ENCODE measurements at regions not wholly inside any gene's neighbourhood (a gene's known extent, or its start where the extent isn't known, plus 50 kb on each side); places are given as distances from the start of the nearest gene placed in this dataset.

DNA sequence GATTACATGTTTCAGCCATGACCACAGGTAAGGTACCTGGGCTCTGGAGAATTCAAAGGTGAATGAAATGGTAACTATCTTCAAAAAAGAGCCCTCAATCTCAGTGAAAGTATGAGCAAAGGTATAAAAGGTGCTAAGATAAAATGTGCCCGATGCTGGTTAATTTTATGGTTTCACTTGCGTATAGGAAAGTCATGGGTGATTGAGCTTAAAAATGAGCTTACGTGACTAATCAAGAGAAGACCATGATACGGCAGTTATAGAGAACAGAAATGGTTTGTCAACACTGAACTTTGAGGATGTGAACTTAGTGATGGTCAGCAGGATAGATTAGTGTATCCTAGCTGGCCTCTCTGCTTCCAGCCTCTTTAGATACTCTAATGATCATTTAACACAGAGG, 320.1 kb downstream of the DEPDC1B start:
- CTCF ChIA-PET: no interaction called here
- TF ChIP-seq, protein P1, sequence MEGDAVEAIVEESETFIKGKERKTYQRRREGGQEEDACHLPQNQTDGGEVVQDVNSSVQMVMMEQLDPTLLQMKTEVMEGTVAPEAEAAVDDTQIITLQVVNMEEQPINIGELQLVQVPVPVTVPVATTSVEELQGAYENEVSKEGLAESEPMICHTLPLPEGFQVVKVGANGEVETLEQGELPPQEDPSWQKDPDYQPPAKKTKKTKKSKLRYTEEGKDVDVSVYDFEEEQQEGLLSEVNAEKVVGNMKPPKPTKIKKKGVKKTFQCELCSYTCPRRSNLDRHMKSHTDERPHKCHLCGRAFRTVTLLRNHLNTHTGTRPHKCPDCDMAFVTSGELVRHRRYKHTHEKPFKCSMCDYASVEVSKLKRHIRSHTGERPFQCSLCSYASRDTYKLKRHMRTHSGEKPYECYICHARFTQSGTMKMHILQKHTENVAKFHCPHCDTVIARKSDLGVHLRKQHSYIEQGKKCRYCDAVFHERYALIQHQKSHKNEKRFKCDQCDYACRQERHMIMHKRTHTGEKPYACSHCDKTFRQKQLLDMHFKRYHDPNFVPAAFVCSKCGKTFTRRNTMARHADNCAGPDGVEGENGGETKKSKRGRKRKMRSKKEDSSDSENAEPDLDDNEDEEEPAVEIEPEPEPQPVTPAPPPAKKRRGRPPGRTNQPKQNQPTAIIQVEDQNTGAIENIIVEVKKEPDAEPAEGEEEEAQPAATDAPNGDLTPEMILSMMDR (IDR thresholded peaks at IDR 0.05): no peak
- no peaks in the 10 kb centered on the region for H3K27me3 ChIP-seq (ENCODE audit: control insufficient read depth in 1 of 2, insufficient read depth in 2 of 2, low read length in 2 of 2)
- ATAC-seq (ENCODE audit: poor library complexity) (no peak), DNase-seq (no peak)
- H3K4me1 ChIP-seq (ENCODE audit: insufficient read depth, low read length): no peaks in the 10 kb centered on the region
- intact Hi-C loops (cut with DNase I, micrococcal nuclease): no loop called here
- H3K9me3 ChIP-seq (ENCODE audit: control insufficient read depth in 1 of 2, insufficient read depth in 1 of 2, low read length in 2 of 2): no peaks in the 10 kb centered on the region
- no peaks in the 10 kb centered on the region for H3K4me1 Mint-ChIP-seq (ENCODE audit: low read depth)
- H3K27ac ChIP-seq (ENCODE audit: low read depth in 1 of 2, low read length in 2 of 2): no peak overlapping the region
- no peak overlapping the region for H3K27ac Mint-ChIP-seq
- no peak overlapping the region for H3K4me3 ChIP-seq (ENCODE audit: low read length)
- H3K4me3 Mint-ChIP-seq: no peak overlapping the region
- H3K36me3 Mint-ChIP-seq (ENCODE audit: low read depth): no peaks in the 10 kb centered on the region
- H3K36me3 ChIP-seq (ENCODE audit: insufficient read depth, low read length): no peaks in the 10 kb centered on the region
- POLR2A ChIA-PET: interaction anchor here (0.7 kb wide), 1 partner anchor 11 kb away, joined by 3 read pairs; no protein-coding TSS in a partner anchor
- peaks cover 2% of the 10 kb centered on the region for H3K9me3 Mint-ChIP-seq
- no peaks in the 10 kb centered on the region for H3K27me3 Mint-ChIP-seq

DNA sequence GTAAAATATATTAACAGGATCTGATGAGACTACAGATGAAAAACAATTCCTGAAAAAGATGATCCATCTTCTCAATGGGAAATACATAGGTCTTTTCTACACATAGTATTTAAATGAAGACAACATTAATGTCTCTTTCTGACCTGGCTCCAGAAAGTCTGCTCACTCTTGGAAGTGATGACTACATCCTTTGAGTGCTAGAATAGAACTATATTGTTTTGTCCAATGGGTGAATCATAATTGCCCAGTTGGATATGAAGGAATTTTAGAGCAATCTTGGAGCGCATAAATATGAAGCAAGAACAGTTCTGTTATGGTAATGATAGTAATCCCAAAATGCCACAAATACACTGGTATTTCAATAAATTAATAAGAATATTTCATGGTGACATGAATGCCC, 322.1 kb downstream of the DEPDC1B start:
- ChIA-PET CTCF (no interaction called here), POLR2A (no interaction called here)
- H3K4me1 ChIP-seq (ENCODE audit: insufficient read depth, low read length): no peaks in the 10 kb centered on the region
- intact Hi-C loops (cut with DNase I, micrococcal nuclease): no loop called here
- ATAC-seq (ENCODE audit: poor library complexity): no peak
- Mint-ChIP-seq H3K4me1 (ENCODE audit: low read depth) (no peaks in the 10 kb centered on the region), H3K4me3 (no peak overlapping the region), H3K27ac (no peak overlapping the region), H3K27me3 (no peaks in the 10 kb centered on the region), H3K9me3 (no peaks in the 10 kb centered on the region), H3K36me3 (ENCODE audit: low read depth) (no peaks in the 10 kb centered on the region)
- no peak overlapping the region for H3K27ac ChIP-seq (ENCODE audit: low read depth in 1 of 2, low read length in 2 of 2)
- H3K9me3 ChIP-seq (ENCODE audit: control insufficient read depth in 1 of 2, insufficient read depth in 1 of 2, low read length in 2 of 2): no peaks in the 10 kb centered on the region
- H3K27me3 ChIP-seq (ENCODE audit: control insufficient read depth in 1 of 2, insufficient read depth in 2 of 2, low read length in 2 of 2): no peaks in the 10 kb centered on the region
- H3K4me3 ChIP-seq (ENCODE audit: low read length): no peak overlapping the region
- H3K36me3 ChIP-seq (ENCODE audit: insufficient read depth, low read length): no peaks in the 10 kb centered on the region
- TF ChIP-seq, protein P1 (IDR thresholded peaks at IDR 0.05): no peak
- no peak for DNase-seq

DNA sequence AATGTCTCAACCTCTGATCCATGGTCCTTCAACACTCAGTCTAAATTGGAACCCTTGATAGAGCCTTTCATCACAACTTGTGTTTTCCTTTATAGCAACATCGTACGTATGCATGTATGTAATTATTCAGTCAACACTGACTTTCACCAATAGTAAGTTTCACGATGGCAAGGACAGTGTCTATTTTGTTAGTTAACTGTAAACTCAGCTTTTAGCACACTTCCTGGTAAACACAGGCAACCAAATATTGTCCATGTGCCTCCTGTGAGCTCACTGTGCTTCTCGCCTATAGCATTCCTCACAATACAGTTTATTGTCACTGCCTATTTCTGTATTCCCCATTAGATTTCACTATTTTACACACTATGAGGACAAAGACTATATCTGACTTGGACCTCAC, 323.1 kb downstream of the DEPDC1B start:
- Mint-ChIP-seq H3K9me3 (no peaks in the 10 kb centered on the region), H3K4me3 (no peak overlapping the region), H3K27ac (no peak overlapping the region), H3K36me3 (ENCODE audit: low read depth) (no peaks in the 10 kb centered on the region), H3K4me1 (ENCODE audit: low read depth) (no peaks in the 10 kb centered on the region), H3K27me3 (no peaks in the 10 kb centered on the region)
- H3K27me3 ChIP-seq (ENCODE audit: control insufficient read depth in 1 of 2, insufficient read depth in 2 of 2, low read length in 2 of 2): no peaks in the 10 kb centered on the region
- H3K36me3 ChIP-seq (ENCODE audit: insufficient read depth, low read length): no peaks in the 10 kb centered on the region
- H3K27ac ChIP-seq (ENCODE audit: low read depth in 1 of 2, low read length in 2 of 2): no peak overlapping the region
- no peaks in the 10 kb centered on the region for H3K9me3 ChIP-seq (ENCODE audit: control insufficient read depth in 1 of 2, insufficient read depth in 1 of 2, low read length in 2 of 2)
- DNase-seq (no peak), ATAC-seq (ENCODE audit: poor library complexity) (no peak)
- intact Hi-C loops (cut with DNase I, micrococcal nuclease): no loop called here
- ChIA-PET POLR2A (no interaction called here), CTCF (no interaction called here)
- TF ChIP-seq, protein P1 (IDR thresholded peaks at IDR 0.05): no peak
- H3K4me3 ChIP-seq (ENCODE audit: low read length): no peak overlapping the region
- H3K4me1 ChIP-seq (ENCODE audit: insufficient read depth, low read length): no peaks in the 10 kb centered on the region
